Mesenchymal stem cell (in vitro differentiated cells and primary cell): ENCODE measurements at regions not wholly inside any gene's neighbourhood (a gene's known extent, or its start where the extent isn't known, plus 50 kb on each side); places are given as distances from the start of the nearest gene placed in this dataset.

ENCODE experiments used
- DNase-seq: peaks from one replicate; pipeline ENCODE4 v3.0.0-alpha.2; 2013
- H2AFZ ChIP-seq: one replicate; pipeline ENCODE4 v1.6.1; 2013; ENCODE audit warnings: low read depth, mild to moderate bottlenecking, control low read depth, inconsistent platforms, low read length, moderate library complexity
- H2AK5ac ChIP-seq: 2 replicates; pipeline ENCODE4 v1.6.1; 2013; ENCODE audit warnings: low read length, moderate library complexity, mild to moderate bottlenecking, inconsistent platforms; ENCODE audit not compliant: severe bottlenecking
- H2BK120ac ChIP-seq: one replicate; pipeline ENCODE4 v1.6.1; 2013; ENCODE audit warnings: low read depth, mild to moderate bottlenecking, inconsistent platforms, low read length, moderate library complexity
- H2BK12ac ChIP-seq, 2 experiments: one replicate each; pipeline ENCODE4 v1.6.1; 2013; ENCODE audit warnings: inconsistent platforms in 2 of 2, low read length in 2 of 2, mild to moderate bottlenecking in 2 of 2, moderate library complexity in 2 of 2, control low read depth in 1 of 2
- H2BK15ac ChIP-seq: one replicate; pipeline ENCODE4 v1.6.1; 2013; ENCODE audit warnings: mild to moderate bottlenecking, low read depth, inconsistent platforms; ENCODE audit not compliant: poor library complexity, severe bottlenecking
- H2BK5ac ChIP-seq: 2 replicates; pipeline ENCODE4 v1.6.1; 2013; ENCODE audit warnings: low read depth, mild to moderate bottlenecking, low read length, control low read depth, inconsistent platforms; ENCODE audit not compliant: poor library complexity, severe bottlenecking
- H3K14ac ChIP-seq, 2 experiments: one replicate each; pipeline ENCODE4 v1.6.1; 2013; ENCODE audit warnings: inconsistent platforms in 2 of 2, low read length in 2 of 2, control low read depth in 1 of 2, mild to moderate bottlenecking in 1 of 2, moderate library complexity in 1 of 2
- H3K18ac ChIP-seq, 2 experiments: one replicate each; pipeline ENCODE4 v1.6.1; 2013; ENCODE audit warnings: inconsistent platforms in 2 of 2, low read length in 2 of 2, control low read depth in 1 of 2, low read depth in 1 of 2, mild to moderate bottlenecking in 1 of 2
- H3K23ac ChIP-seq, 2 experiments: one replicate each; pipeline ENCODE4 v1.6.1; 2013; ENCODE audit warnings: inconsistent platforms in 2 of 2, low read length in 2 of 2, mild to moderate bottlenecking in 2 of 2, moderate library complexity in 2 of 2, control low read depth in 1 of 2
- H3K27ac ChIP-seq: 2 replicates; pipeline ENCODE4 v1.5.1; 2013; ENCODE audit warnings: mild to moderate bottlenecking, moderate library complexity, low read length, control low read depth, inconsistent platforms; ENCODE audit not compliant: poor library complexity, severe bottlenecking
- H3K27me3 ChIP-seq, 2 experiments: 2 replicates each; pipeline versions ENCODE4 v1.6.1 to v1.7.0; 2013; ENCODE audit warnings: low read length in 2 of 2, mild to moderate bottlenecking in 2 of 2, moderate library complexity in 2 of 2, control low read depth in 1 of 2, inconsistent platforms in 1 of 2; ENCODE audit not compliant: control insufficient read depth in 1 of 2, insufficient read depth in 1 of 2
- H3K36me3 ChIP-seq, 2 experiments: 2 replicates each; pipeline versions ENCODE4 v1.6.1 to v1.7.0; 2013; ENCODE audit warnings: low read length in 2 of 2, control low read depth in 1 of 2, inconsistent platforms in 1 of 2, low read depth in 1 of 2, mild to moderate bottlenecking in 1 of 2; ENCODE audit not compliant: insufficient read depth in 2 of 2, control insufficient read depth in 1 of 2
- H3K4ac ChIP-seq, 2 experiments: one replicate each; pipeline ENCODE4 v1.6.1; 2013; ENCODE audit warnings: inconsistent platforms in 2 of 2, low read length in 2 of 2, mild to moderate bottlenecking in 2 of 2, moderate library complexity in 2 of 2, control low read depth in 1 of 2, low read depth in 1 of 2
- H3K4me1 ChIP-seq: 2 replicates; pipeline ENCODE4 v1.6.1; 2013; ENCODE audit warnings: low read depth, low read length, control low read depth; ENCODE audit not compliant: control insufficient read depth, insufficient read depth
- H3K4me2 ChIP-seq: 2 replicates; pipeline ENCODE4 v1.6.1; 2013; ENCODE audit warnings: low read length, mild to moderate bottlenecking, inconsistent platforms; ENCODE audit not compliant: poor library complexity, severe bottlenecking
- H3K4me3 ChIP-seq, 2 experiments: 2 replicates each; pipeline versions ENCODE4 v1.5.1 to v1.7.0; 2013; ENCODE audit warnings: low read length in 2 of 2, mild to moderate bottlenecking in 2 of 2, control low read depth in 1 of 2, low read depth in 1 of 2; ENCODE audit not compliant: insufficient read depth in 1 of 2
- H3K79me1 ChIP-seq: replicated peaks from 2 replicates; pipeline ENCODE4 v1.6.1; 2013; ENCODE audit warnings: mild to moderate bottlenecking, control low read depth, low read length, inconsistent platforms; ENCODE audit not compliant: poor library complexity, severe bottlenecking
- H3K9ac ChIP-seq: 2 replicates; pipeline ENCODE4 v1.7.0; 2013; ENCODE audit warnings: mild to moderate bottlenecking, low read length, moderate library complexity
- H3K9me3 ChIP-seq: 2 replicates; pipeline ENCODE4 v1.7.0; 2013; ENCODE audit warnings: mild to moderate bottlenecking, low read length; ENCODE audit not compliant: control insufficient read depth
- H4K8ac ChIP-seq: one replicate; pipeline ENCODE4 v1.6.1; 2013; ENCODE audit warnings: inconsistent platforms, mild to moderate bottlenecking, low read length, moderate library complexity
- H4K91ac ChIP-seq: one replicate; pipeline ENCODE4 v1.6.1; 2013; ENCODE audit warnings: mild to moderate bottlenecking, low read length, inconsistent platforms
- WGBS: methylation state at CpG from one replicate; pipeline ENCODE4 v1.1.7; 2013; ENCODE audit warnings: mixed read lengths; 5-methylcytosine and 5-hydroxymethylcytosine counted together

GRCh38 chr14:97850886-97851285 lies 1053.7 kb downstream of the VRK1 start:
- H2AK5ac ChIP-seq, result no peak overlapping the region
- H4K91ac ChIP-seq, result no peak overlapping the region
- H3K23ac ChIP-seq, result no peak overlapping the region
- no peaks in the 10 kb centered on the region for H3K4me1 ChIP-seq
- no peak overlapping the region for H2BK5ac ChIP-seq
- WGBS, result 82% methylated on average over 5 of the region's 6 CpGs
- no peak overlapping the region for H3K27ac ChIP-seq
- no peaks in the 10 kb centered on the region for H3K36me3 ChIP-seq
- H3K4me2 ChIP-seq, result no peak overlapping the region
- DNase-seq, result no peak
- H2BK12ac ChIP-seq, result no peak overlapping the region
- no peak overlapping the region for H2AFZ ChIP-seq
- no peak overlapping the region for H3K4ac ChIP-seq
- H3K27me3 ChIP-seq, result no peaks in the 10 kb centered on the region
- H3K9me3 ChIP-seq, result no peaks in the 10 kb centered on the region
- H3K79me1 ChIP-seq, result no peaks in the 10 kb centered on the region
- H3K9ac ChIP-seq, result no peak overlapping the region
- H3K18ac ChIP-seq, result no peak overlapping the region
- no peak overlapping the region for H2BK15ac ChIP-seq
- no peak overlapping the region for H4K8ac ChIP-seq
- H3K4me3 ChIP-seq, result no peak overlapping the region
- H2BK120ac ChIP-seq, result no peak overlapping the region
- no peak overlapping the region for H3K14ac ChIP-seq

- H4K8ac ChIP-seq, result no peak overlapping the region
- no peak overlapping the region for H2AK5ac ChIP-seq
- no peak overlapping the region for H3K27ac ChIP-seq
- H2BK15ac ChIP-seq, result no peak overlapping the region
- no peak overlapping the region for H3K4me3 ChIP-seq
- no peak for DNase-seq
- H3K4me2 ChIP-seq, result no peak overlapping the region
- H3K4ac ChIP-seq, result no peak overlapping the region
- H3K4me1 ChIP-seq, result no peaks in the 10 kb centered on the region
- no peak overlapping the region for H3K14ac ChIP-seq
- no peaks in the 10 kb centered on the region for H3K36me3 ChIP-seq
- H3K27me3 ChIP-seq, result no peaks in the 10 kb centered on the region
- WGBS, result 82% methylated on average over 15 of the region's 15 CpGs
- no peak overlapping the region for H2AFZ ChIP-seq
- H3K23ac ChIP-seq, result no peak overlapping the region
- H3K9me3 ChIP-seq, result no peaks in the 10 kb centered on the region
- no peak overlapping the region for H2BK12ac ChIP-seq
- no peak overlapping the region for H2BK120ac ChIP-seq
- H2BK5ac ChIP-seq, result no peak overlapping the region
- H3K79me1 ChIP-seq, result no peaks in the 10 kb centered on the region
- H3K9ac ChIP-seq, result no peak overlapping the region
- H3K18ac ChIP-seq, result no peak overlapping the region
- no peak overlapping the region for H4K91ac ChIP-seq
These were observed 1054.3 kb downstream of the VRK1 start for GRCh38 chr14:97851428-97851995.

- Histone ChIP-seq H3K27me3 (peaks cover 0 to 4% of the 10 kb centered on the region in 2 experiments), H3K9me3 (no peaks in the 10 kb centered on the region), H2BK12ac (no peak overlapping the region), H2AK5ac (no peak overlapping the region), H3K79me1 (no peaks in the 10 kb centered on the region), H3K18ac (no peak overlapping the region), H2BK120ac (no peak overlapping the region), H3K27ac (no peak overlapping the region), H3K4me1 (no peaks in the 10 kb centered on the region), H3K4ac (no peak overlapping the region), H3K4me3 (no peak overlapping the region), H4K91ac (no peak overlapping the region), H3K4me2 (no peak overlapping the region), H3K9ac (no peak overlapping the region), H2BK15ac (no peak overlapping the region), H3K36me3 (no peaks in the 10 kb centered on the region), H2BK5ac (no peak overlapping the region), H2AFZ (no peak overlapping the region), H4K8ac (no peak overlapping the region), H3K14ac (no peak overlapping the region), H3K23ac (no peak overlapping the region)
- WGBS, result 55% methylated on average over 9 of the region's 9 CpGs
- DNase-seq, result no peak
These were observed 1057.7 kb downstream of the VRK1 start for GRCh38 chr14:97854918-97855317.

GRCh38 chr14:97866195-97866594 lies 1069.0 kb downstream of the VRK1 start:
- Histone ChIP-seq H3K4me2 (no peak overlapping the region), H2BK120ac (no peak overlapping the region), H3K27ac (no peak overlapping the region), H4K8ac (no peak overlapping the region), H3K79me1 (no peaks in the 10 kb centered on the region), H3K23ac (no peak overlapping the region), H3K36me3 (no peaks in the 10 kb centered on the region), H2BK15ac (no peak overlapping the region), H3K27me3 (no peaks in the 10 kb centered on the region), H3K4me3 (no peak overlapping the region), H4K91ac (no peak overlapping the region), H2BK12ac (no peak overlapping the region), H2BK5ac (no peak overlapping the region), H2AFZ (no peak overlapping the region), H3K4me1 (no peaks in the 10 kb centered on the region), H3K4ac (no peak overlapping the region), H3K9me3 (peaks cover 4% of the 10 kb centered on the region), H2AK5ac (no peak overlapping the region), H3K14ac (no peak overlapping the region), H3K18ac (no peak overlapping the region), H3K9ac (no peak overlapping the region)
- no peak for DNase-seq
- WGBS, result 40% methylated on average over 2 of the region's 2 CpGs
